COR-L47 (cell line): ENCODE measurements at regions not wholly inside any gene's neighbourhood (a gene's known extent, or its start where the extent isn't known, plus 50 kb on each side); places are given as distances from the start of the nearest gene placed in this dataset.
A peak's percentile ranks its signal among the peaks of the same experiment; 100 is the strongest.

Source experiments
- DNase-seq: peaks from one replicate; lab custom pipeline; 2025; lab: John Stamatoyannopoulos, UW

- DNase-seq: no peak
Measured at GRCh38 chr5:81855591-81855990, 104.7 kb upstream of the SSBP2 start.

GRCh38 chr5:81854915-81855314, 104.0 kb upstream of the SSBP2 start:
- DNase-seq: peak; percentile 58

DNA sequence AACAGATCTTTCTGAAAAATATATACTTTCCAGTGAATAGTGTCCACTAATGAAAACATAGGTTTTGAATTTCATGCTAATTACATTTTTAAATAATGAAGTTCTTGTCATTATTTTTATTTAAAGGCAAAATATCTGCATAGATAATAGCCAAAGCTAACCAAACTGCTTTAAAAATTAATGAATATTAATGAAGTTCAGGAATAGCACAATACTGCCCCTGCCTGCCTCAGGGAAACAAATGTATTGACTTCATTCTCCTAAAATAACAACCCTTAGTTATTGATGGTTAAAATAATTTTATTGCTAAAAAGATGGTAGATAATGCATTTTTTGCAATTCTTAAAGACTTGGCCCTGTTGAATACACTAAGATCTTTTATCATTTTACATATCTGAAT, 103.6 kb upstream of the SSBP2 start:
- DNase-seq: no peak

GRCh38 chr5:81853030-81853357, 102.1 kb upstream of the SSBP2 start:
- DNase-seq: peak; percentile 44

DNA sequence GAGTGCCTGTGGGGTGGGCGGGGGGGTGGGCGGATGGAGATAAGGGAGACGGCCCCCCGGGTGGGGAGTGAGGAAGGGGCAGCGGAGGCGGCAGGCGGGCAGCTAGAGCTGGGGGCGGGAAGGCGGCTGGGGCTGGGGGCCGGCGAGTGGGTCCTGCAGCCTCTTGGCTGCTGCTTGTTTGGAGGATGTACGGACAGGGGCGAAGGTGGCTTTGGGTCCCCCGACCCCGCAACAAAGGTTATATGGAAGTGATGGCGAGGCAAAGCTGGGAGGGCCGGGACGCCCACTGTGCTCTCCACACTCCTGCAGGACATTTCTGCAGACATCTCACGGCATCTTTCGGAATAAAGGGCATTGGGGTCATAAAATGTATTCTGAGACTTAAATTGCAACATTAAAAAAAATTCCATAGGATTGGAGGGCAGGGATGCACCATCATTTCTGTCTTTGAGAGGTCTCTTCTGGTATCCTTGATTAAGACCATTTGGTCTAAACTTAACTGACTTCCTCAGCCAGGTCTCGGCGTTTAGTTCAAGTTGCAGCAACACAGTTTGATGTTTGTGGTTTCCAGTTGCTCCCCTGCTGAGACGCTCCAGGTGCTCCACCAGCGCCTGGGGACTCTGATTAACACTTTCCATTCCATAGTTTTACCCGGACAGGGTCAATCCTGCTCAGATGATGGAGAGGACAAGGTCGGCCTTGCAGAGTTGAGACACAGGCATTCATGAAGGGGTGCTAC, 101.6 kb upstream of the SSBP2 start:
- peak; percentile 75 for DNase-seq

DNA sequence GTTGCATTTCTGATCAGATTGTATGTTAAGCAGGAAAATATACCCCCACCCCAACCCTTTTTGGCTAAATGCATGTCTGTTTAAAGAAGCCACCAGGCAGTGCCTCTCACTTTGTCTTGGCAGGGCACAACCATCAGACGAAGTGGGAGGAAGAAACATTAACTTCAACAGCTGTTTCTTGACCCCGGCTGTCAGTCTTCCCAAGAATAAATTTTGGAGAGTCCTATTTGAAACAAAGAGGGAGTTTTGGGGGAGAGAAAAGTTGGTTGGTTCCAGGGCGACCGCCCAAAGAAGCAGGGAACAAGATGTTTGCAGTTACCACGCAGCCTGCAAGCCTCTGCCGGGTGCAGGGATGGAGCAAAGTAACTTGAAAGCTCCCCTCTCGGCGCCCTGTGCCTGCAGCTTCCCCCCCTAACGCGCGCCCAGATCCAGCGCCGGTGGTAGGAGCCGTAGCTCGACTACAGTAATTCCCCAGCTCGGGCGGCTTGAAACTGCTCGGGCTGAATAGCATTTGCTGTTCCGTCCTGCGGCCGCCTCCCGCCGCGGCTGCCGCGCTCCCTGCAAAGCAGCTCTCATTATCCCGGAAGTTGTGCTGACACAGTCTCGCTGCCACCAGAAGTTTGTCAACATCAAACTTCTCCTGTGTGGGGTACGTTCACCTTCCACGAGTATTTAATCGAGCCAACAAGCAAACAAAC, 100.7 kb upstream of the SSBP2 start:
- peak; percentile 95 for DNase-seq

DNA sequence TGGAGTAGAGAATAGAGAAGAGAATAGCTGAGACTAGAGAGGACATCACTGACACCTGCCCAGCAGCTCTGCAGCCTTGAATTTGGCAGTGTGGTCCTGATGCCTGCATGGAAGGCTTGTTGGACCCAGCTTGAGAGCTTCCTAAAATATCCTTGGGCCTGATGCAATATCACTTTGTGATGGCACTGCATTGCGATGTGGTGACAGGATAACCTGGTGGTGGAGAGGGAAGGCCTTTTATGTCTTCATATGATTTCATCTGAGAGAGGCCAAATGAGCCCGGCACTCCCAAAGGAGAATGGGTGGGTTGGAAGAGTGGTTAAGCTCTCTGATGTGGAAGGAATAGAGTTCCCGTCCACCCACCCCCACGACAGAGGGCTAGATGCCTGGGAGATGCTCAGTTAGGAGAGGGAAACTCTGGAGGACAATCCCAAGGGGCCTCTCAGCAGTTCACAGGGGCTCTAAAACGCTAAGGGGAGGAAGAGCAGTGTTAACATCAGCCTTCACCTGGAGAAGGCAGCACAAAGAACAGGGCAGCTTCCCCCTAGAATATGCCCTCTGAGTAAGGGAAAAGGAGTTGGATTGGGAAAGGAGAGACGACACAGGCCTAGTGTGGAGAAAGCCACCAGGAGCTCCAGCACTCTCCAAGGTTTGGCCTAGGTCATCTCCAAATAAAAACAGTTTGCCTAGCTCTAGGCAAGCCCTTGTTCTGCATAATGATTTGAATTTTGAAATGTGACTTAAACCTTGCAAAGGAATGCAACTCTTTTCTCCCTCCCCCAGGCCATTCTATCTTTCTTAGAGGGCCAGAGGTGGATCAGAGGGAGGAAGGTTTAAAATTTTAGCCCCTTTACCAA, 99.8 kb upstream of the SSBP2 start:
- no peak for DNase-seq

DNA sequence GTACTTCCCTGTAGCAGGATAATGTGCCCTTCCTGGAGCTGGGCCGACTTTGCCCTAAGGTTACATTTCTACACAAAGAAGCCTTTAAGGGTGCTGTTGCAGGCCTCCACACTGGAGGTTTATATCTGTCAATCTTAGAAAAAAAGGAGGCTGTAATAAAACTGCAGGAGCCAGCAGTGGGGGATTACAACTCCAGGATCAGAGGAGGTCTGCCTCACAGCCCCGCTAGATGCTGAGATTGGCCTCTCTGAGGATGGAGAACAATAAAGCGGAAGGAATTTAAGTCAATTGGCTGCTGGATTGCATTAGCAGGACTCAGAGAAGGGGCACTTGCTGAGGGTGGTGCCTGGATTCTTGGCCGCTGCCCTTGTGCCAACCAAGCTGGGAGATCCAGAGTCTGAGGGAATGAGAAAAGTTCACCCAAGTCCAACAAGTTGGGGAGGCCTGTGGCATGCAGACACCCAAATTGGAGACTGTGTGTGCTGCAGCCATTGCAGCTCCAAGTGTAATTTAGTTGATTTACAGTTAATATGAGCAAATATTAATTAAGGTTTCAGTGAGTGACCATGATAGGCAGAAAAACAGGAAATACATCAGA, 99.0 kb upstream of the SSBP2 start:
- DNase-seq: no peak

GRCh38 chr5:81848362-81848880, 97.5 kb upstream of the SSBP2 start:
- DNase-seq: no peak

GRCh38 chr5:81846301-81846700, 95.4 kb upstream of the SSBP2 start:
- no peak for DNase-seq

GRCh38 chr5:81843845-81844244, 92.9 kb upstream of the SSBP2 start:
- no peak for DNase-seq

GRCh38 chr5:81842795-81843398, 92.0 kb upstream of the SSBP2 start:
- DNase-seq: no peak

- DNase-seq: no peak
Measured at GRCh38 chr5:81839034-81839433, 88.1 kb upstream of the SSBP2 start.

GRCh38 chr5:81838307-81838906, 87.5 kb upstream of the SSBP2 start:
- peak; percentile 22 for DNase-seq

DNA sequence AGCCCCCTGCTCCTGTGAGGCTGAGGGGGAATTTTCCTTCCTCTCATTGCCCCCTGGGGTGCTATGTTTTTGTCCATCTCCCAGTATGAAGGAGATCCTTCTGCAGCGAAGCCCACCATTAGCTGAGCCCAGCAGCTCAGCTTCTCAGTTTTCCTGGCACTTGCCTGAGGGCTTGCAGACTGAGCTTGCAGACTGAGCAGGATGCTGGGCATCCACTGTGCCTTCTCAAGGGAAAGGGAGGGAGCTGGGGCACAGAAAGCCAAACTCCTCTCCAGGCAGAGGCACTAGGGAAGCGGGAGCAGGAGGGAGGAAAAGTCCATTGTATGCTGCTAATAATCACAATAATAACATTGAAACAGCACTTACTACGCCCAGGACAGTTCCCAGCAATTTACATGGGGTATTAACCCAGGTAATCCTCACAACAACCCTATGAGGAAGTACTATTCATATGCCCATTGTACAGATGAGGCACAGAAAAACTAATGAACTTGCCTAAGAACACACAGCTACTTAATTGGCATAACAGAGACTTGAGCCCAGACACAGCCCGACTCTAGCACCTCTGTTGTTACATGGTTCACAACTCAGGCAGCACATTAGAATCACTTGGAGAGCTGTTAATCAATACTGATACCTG, 86.9 kb upstream of the SSBP2 start:
- no peak for DNase-seq

GRCh38 chr5:81835814-81836367, 85.0 kb upstream of the SSBP2 start:
- no peak for DNase-seq

GRCh38 chr5:81834021-81834660, 83.2 kb upstream of the SSBP2 start:
- DNase-seq: no peak

DNA sequence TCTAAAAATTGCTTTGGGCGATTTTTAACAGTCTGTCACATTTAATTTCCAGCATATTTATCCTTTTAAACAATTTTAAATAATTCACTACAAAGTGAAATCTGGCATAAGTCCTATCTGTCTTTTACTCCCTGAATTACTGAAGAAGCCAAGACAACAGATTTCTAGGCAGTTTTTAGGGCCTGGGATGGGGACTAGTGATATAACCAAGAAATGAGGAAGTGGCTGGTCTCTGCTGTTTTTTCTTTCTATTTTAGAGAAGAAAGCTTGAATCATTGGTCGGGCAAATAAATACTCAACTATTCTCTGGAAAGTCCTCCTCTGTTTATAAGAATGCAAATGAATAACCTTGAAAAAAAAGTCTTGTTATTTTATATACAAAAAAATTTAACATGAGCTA, 79.7 kb upstream of the SSBP2 start:
- DNase-seq: no peak

DNA sequence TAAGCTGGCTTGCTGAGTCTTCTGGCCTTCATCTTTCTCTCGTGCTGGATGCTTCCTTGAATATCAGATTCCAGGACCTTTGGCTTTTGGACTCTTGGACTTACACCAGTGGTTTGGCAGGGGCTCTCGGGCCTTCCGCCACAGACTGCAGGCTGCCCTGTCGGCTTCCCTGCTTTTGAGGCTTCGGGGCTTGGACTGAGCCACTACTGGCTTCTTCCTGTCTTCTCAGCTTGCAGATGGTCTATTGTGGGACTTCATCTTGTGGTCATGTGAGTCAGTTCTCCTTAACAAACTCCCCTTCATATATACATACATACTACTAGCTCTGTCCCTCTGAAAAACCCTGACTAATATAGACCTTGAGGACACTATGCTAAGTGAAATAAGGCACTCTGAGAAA, 78.3 kb upstream of the SSBP2 start:
- DNase-seq: no peak

GRCh38 chr5:81827500-81827899, 76.6 kb upstream of the SSBP2 start:
- no peak for DNase-seq
